ENCODE measurements at regions not wholly inside any gene's neighbourhood (a gene's known extent, or its start where the extent isn't known, plus 50 kb on each side); places are given as distances from the start of the nearest gene placed in this dataset.

DNA sequence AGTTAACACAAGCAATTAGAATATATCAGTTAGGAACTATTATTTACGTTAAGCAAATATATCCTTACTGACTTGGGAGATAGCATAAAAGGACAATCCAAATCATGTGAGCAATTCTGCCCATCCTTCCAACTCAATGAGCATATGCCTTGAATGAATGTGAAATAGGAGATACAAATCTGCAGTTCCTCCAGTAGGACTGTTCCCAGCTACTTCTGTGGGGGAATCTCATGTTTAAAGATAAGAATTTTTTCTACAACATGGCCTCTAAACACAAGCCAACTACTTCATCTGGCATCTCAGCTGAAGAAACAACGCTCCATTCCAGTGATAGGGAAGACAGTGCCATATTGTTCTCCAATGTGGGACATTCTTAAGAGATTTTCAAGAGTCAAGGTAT is 110.7 kb upstream of the NIPBL start:
- TF ChIP-seq EZH2phosphoT487 (IDR thresholded peaks at IDR 0.05; ENCODE audit: borderline replicate concordance, low read length): no peak
- TF ChIP-seq, protein P1, sequence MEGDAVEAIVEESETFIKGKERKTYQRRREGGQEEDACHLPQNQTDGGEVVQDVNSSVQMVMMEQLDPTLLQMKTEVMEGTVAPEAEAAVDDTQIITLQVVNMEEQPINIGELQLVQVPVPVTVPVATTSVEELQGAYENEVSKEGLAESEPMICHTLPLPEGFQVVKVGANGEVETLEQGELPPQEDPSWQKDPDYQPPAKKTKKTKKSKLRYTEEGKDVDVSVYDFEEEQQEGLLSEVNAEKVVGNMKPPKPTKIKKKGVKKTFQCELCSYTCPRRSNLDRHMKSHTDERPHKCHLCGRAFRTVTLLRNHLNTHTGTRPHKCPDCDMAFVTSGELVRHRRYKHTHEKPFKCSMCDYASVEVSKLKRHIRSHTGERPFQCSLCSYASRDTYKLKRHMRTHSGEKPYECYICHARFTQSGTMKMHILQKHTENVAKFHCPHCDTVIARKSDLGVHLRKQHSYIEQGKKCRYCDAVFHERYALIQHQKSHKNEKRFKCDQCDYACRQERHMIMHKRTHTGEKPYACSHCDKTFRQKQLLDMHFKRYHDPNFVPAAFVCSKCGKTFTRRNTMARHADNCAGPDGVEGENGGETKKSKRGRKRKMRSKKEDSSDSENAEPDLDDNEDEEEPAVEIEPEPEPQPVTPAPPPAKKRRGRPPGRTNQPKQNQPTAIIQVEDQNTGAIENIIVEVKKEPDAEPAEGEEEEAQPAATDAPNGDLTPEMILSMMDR (conservative IDR thresholded peaks at IDR 0.05; ENCODE audit: low read depth, low read length): no peak
- no peak for TF ChIP-seq EZH2 (IDR thresholded peaks at IDR 0.05; ENCODE audit: low read length, unreplicated experiment)

DNA sequence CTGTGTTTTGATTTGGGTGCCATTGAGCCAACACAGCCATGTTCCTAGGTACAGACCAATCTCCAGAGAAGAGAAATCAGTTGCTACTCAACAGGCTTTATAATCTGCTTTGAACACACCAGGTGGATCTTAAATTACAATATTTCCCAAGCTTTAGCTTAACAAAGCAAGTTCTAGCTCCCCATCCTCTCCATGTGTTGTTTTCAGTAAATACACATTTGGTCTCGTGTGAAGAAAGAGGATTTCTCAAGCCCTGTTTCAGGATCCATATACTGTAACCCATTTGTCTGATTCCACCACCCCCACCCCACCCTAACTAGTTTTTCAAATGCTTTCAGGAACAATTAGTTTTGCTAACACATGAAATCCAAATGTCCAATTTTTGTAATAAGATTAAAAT is 109.6 kb upstream of the NIPBL start:
- intact Hi-C loops (cut with micrococcal nuclease): no loop called here
- BruUV-seq (replicated peaks): no TSS peak
- Histone ChIP-seq H3K79me2 (ENCODE audit: low read length) (no peaks in the 10 kb centered on the region), H3K36me3 (ENCODE audit: low read depth, low read length) (no peaks in the 10 kb centered on the region), H3K4me3 (ENCODE audit: low read length) (no peak overlapping the region), H4K20me1 (ENCODE audit: low read length) (no peaks in the 10 kb centered on the region), H3K27ac (ENCODE audit: low read length) (no peak overlapping the region), H3F3A (ENCODE audit: low read length, unreplicated experiment) (no peaks in the 10 kb centered on the region), H3K27me3 (ENCODE audit: low read length) (peaks cover 28% of the 10 kb centered on the region), H3K4me1 (ENCODE audit: insufficient read depth, low read length) (no peaks in the 10 kb centered on the region), H3K9ac (ENCODE audit: low read length) (no peak overlapping the region), H2AFZ (ENCODE audit: low read length) (no peak overlapping the region), H3K9me3 (ENCODE audit: low read length) (no peaks in the 10 kb centered on the region), H3K9me2 (replicated peaks; ENCODE audit: low read length) (no peaks in the 10 kb centered on the region), H3K4me2 (ENCODE audit: low read length) (no peak overlapping the region)
- ChIA-PET POLR2A (ENCODE audit: unreplicated experiment) (no interaction called here), CTCF (interaction anchor here (0.5 kb wide), 1 partner anchor 66 kb away, joined by 11 read pairs; no protein-coding TSS in a partner anchor)
- no peak for ATAC-seq
- DNase-seq: no peak
- TF ChIP-seq EZH2phosphoT487 (IDR thresholded peaks at IDR 0.05; ENCODE audit: borderline replicate concordance, low read length) (no peak), EZH2 (IDR thresholded peaks at IDR 0.05; ENCODE audit: low read length, unreplicated experiment) (no peak)
- TF ChIP-seq, protein P1 (conservative IDR thresholded peaks at IDR 0.05; ENCODE audit: low read depth, low read length): no peak

More for the DNA sequence above, 110.7 kb upstream of the NIPBL start:
- Histone ChIP-seq H2AFZ (ENCODE audit: low read length) (no peak overlapping the region), H3K27me3 (ENCODE audit: low read length) (peaks cover 33% of the 10 kb centered on the region), H3K4me3 (ENCODE audit: low read length) (no peak overlapping the region), H3K79me2 (ENCODE audit: low read length) (no peaks in the 10 kb centered on the region), H3K27ac (ENCODE audit: low read length) (no peak overlapping the region), H3F3A (ENCODE audit: low read length, unreplicated experiment) (no peaks in the 10 kb centered on the region), H3K9ac (ENCODE audit: low read length) (no peak overlapping the region), H3K36me3 (ENCODE audit: low read depth, low read length) (no peaks in the 10 kb centered on the region), H3K4me2 (ENCODE audit: low read length) (no peak overlapping the region), H4K20me1 (ENCODE audit: low read length) (no peaks in the 10 kb centered on the region), H3K4me1 (ENCODE audit: insufficient read depth, low read length) (no peaks in the 10 kb centered on the region), H3K9me3 (ENCODE audit: low read length) (no peaks in the 10 kb centered on the region), H3K9me2 (replicated peaks; ENCODE audit: low read length) (no peaks in the 10 kb centered on the region)
- BruUV-seq (replicated peaks): no TSS peak
- CTCF ChIA-PET: interaction anchor here (0.6 kb wide), 1 partner anchor 240 kb away, joined by 3 read pairs; no protein-coding TSS in a partner anchor
- ATAC-seq: no peak
- no peak for DNase-seq
- POLR2A ChIA-PET (ENCODE audit: unreplicated experiment): no interaction called here
- intact Hi-C loops (cut with micrococcal nuclease): no loop called here

DNA sequence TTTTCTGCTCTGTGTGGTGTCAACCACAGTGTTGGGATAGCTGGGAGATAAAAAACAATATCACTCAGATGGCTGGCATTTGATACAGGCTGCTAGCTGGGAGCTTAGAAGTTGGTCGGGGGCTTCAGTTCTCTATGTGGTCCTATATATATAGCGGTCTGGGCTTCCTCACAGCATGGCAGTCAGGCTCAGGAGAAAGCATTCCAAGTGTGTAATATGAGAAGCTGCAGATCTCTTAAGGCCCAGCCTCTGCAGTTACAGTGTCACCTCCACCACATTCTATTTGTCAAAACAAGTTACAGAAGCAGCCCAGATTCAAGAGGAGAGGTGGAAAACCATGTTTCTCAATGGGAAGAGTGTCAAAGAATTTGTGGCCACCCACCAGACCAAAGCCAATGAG is 108.1 kb upstream of the NIPBL start:
- ChIA-PET POLR2A (ENCODE audit: unreplicated experiment) (no interaction called here), CTCF (no interaction called here)
- no peaks in the 10 kb centered on the region for H3F3A ChIP-seq (ENCODE audit: low read length, unreplicated experiment)
- H3K79me2 ChIP-seq (ENCODE audit: low read length): no peaks in the 10 kb centered on the region
- H2AFZ ChIP-seq (ENCODE audit: low read length): no peak overlapping the region
- DNase-seq: no peak
- ATAC-seq: no peak
- H3K27ac ChIP-seq (ENCODE audit: low read length): no peak overlapping the region
- no peak overlapping the region for H3K4me3 ChIP-seq (ENCODE audit: low read length)
- intact Hi-C loops (cut with micrococcal nuclease): no loop called here
- no peaks in the 10 kb centered on the region for H3K36me3 ChIP-seq (ENCODE audit: low read depth, low read length)
- no peak overlapping the region for H3K9ac ChIP-seq (ENCODE audit: low read length)
- H4K20me1 ChIP-seq (ENCODE audit: low read length): no peaks in the 10 kb centered on the region
- no peaks in the 10 kb centered on the region for H3K4me1 ChIP-seq (ENCODE audit: insufficient read depth, low read length)
- no peak overlapping the region for H3K4me2 ChIP-seq (ENCODE audit: low read length)
- BruUV-seq (replicated peaks): no TSS peak
- no peaks in the 10 kb centered on the region for H3K9me3 ChIP-seq (ENCODE audit: low read length)
- H3K9me2 ChIP-seq (replicated peaks; ENCODE audit: low read length): no peaks in the 10 kb centered on the region
- peaks cover 18% of the 10 kb centered on the region for H3K27me3 ChIP-seq (ENCODE audit: low read length)
- TF ChIP-seq EZH2phosphoT487 (IDR thresholded peaks at IDR 0.05; ENCODE audit: borderline replicate concordance, low read length): no peak
- TF ChIP-seq, protein P1 (conservative IDR thresholded peaks at IDR 0.05; ENCODE audit: low read depth, low read length): no peak
- no peak for TF ChIP-seq EZH2 (IDR thresholded peaks at IDR 0.05; ENCODE audit: low read length, unreplicated experiment)

All from PC-3 (cell line).